COLO829 (cell line): ENCODE measurements at regions not wholly inside any gene's neighbourhood (a gene's known extent, or its start where the extent isn't known, plus 50 kb on each side); places are given as distances from the start of the nearest gene placed in this dataset.
"Not testable (repeated sequence)": the region's sequence is repeated elsewhere in the genome, so short reads cannot be mapped to it uniquely, and the experiment has no call there.

Source experiments
- DNase-seq: peaks from one replicate; pipeline ENCODE4 v3.0.0; 2012; ENCODE audit warnings: low spot score

DNA sequence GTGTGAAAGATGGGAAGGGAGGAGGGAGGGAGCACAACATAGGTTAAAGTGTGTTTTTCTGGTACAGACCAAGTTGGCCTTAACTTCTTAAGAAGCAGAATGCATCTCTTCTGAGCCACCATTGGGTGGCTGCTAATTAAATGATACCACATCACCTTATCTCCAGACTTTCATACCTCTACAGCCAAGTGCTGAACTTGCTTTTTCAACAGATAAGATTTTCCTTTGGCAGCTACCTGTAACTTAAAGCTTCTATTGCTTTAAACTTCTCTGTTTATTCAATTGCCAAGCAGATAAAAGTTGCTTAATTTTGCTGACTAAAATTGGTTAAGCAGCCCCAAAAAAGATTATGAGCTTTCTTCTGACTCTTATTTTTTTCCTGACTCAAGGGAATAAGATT lies 292.4 kb upstream of the SGO1 start:
- no peak for DNase-seq

- not testable (repeated sequence) for DNase-seq
These were observed 278.2 kb upstream of the SGO1 start for GRCh38 chr3:20464237-20464636.

- no peak for DNase-seq
These were observed 276.7 kb upstream of the SGO1 start for GRCh38 chr3:20462723-20463122.

DNA sequence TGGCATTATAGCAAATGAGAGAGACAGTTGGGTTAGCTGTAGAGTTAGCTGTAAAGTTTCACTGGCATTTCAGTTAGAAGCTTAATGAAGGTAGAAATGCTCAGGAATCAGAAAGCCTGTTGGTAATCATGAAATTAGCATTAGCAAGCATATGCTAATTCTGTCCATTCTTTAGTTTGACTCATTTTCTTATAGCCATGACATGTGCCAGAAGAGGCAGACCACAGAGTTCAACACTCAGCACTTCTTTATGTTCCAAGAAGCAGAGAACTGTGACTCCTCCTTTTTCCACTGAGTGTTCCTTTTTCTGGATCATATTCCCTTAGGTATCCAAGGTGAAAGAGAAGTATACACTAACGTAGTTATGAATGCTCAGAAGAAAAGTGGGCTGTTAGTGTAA lies 276.2 kb upstream of the SGO1 start:
- no peak for DNase-seq

DNA sequence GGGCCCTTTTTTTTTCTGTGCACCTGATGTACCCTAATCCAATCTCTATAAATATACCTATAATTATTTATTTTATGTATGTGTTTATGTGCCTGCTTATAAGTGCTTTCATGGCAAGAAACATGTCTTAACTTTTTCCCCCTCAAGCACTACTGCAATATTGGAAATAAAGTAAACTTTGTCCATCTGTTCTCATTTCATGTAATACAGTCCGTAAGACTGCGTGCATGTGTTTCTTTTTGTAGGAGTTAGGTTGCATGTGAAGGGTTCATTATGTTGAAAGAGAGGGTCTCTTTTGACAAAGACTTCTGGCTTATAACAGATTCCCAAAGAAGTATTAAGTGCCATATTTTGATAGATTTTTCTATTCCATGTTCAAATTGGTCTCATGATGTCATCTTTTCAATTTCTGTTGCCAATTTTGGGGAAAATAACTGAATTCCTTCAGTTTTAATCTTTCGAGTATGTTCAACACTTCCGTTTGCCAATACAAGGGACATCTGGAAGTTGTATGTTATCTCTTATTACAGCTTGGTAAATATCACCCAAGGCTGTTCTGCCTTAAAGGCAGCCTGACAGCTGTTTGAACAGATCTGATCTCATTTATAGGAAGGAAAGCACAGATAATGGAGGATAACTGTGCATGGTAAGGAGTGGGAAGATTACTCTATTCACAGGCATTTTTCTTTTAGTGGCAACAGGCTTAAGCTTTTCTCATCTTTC lies 273.1 kb upstream of the SGO1 start:
- DNase-seq, result no peak

DNA sequence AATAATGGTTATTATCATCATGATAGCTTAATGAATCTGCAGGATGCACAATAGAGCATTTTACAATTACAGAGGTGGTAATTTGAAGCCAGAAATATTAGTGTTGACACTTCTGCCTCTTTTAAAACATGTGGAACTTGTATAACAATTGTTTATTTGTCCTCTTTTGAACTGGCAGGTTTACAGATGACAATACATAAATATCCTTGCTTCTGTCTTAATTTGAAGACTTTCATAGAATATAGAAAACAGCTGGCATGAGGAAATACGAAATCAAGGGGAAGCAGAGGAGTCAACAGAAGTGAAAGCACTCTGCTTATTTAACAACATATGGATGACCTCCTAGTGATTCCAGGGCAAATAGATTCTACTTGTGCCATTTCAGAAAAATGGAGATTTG lies 270.5 kb upstream of the SGO1 start:
- DNase-seq, result no peak

DNA sequence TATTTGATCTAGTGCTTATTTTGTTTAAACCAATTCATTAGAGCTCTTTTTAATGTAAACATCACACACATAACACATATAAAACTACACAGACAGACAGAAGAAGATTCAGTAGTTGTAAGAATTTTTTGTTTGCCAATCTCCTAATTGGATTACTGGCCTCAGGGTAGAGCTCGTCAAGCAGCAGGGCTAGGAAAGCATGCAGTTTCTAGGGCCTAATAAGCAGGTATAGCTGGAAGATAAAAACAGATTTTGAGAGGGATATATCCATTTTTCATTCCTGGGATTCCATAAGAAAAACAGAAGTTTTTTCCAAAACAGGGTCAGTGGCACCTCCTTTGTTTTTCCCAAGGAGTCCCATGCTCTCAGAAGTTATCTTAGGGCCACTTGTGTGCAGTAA lies 265.2 kb upstream of the SGO1 start:
- DNase-seq, result no peak

- no peak for DNase-seq
These were observed 264.6 kb upstream of the SGO1 start for GRCh38 chr3:20450611-20451010.

DNA sequence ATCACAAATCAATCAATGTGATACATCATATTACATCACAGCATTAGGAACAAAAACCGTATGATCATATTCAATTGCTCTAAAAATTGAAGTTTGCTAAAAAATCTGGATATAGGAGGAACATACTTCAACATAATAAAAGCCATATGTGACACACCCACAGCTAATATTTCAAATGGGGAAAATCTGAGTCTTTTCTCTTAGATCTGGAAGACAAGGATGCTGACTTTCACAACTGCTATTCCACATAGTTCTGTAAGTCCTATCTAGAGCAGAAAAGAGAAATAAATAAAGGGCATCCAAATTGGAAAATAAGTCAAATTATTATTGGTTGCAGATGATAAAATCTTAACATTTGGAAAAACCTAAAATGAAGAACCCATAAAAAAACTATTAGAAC lies 256.8 kb upstream of the SGO1 start:
- no peak for DNase-seq

GRCh38 chr3:20427268-20427667 lies 241.3 kb upstream of the SGO1 start:
- not testable (repeated sequence) for DNase-seq

DNA sequence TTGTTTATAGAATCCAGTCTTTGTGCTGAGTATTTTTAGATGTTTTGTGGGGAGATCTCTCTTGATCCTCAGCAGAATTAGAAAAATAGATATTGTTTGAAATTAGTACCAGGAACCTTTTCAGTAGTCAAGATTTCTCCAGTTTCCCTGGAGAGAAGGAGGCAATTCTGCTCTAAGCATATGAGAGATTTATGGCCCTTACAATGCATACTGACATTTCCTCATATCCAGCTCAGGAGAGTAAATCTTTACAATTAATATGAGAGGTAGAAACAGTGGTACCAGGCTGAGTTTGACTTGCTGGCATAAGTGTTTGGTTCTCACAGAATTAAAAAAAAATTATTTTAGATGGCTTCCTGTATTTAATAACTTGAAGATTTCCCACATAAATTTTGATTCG lies 239.1 kb upstream of the SGO1 start:
- no peak for DNase-seq

- no peak for DNase-seq
These were observed 238.1 kb upstream of the SGO1 start for GRCh38 chr3:20424086-20424485.

- DNase-seq, result no peak
These were observed 236.4 kb upstream of the SGO1 start for GRCh38 chr3:20422391-20422790.

DNA sequence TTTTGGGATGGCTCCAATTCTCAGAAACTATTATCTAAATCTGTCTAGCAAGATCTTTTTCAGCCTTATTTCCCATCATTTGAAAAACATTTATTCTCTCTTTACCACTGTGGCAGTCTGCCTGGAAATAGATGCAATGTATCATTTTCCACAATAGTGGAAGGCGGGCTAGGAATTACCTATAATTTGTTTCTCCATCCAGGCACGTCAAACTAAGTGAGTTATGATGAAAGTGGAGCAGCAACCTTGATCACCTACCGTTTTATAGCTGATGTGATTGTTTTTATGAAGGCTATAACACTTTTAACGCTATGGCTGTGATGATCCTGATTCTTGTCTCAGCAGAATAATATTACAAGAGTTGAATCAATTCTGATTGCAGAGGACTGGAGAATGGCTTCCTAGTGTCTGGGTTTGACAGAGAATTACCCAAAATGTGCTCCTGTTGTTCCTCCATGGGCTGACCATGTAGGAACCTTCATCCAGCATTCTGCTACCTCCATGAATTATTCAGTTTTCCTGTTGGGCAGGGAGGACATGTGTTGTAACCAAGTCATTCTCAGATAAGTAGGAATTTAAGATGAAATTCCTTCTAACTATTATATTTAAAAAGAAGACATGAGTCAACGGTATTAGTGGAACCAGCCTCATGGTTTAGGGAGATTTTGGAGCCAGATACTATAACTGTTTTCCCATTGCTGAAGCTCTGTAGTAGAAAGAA lies 231.5 kb upstream of the SGO1 start:
- no peak for DNase-seq

GRCh38 chr3:20406611-20407011 lies 220.6 kb upstream of the SGO1 start:
- DNase-seq, result no peak

GRCh38 chr3:20405744-20406143 lies 219.7 kb upstream of the SGO1 start:
- no peak for DNase-seq

DNA sequence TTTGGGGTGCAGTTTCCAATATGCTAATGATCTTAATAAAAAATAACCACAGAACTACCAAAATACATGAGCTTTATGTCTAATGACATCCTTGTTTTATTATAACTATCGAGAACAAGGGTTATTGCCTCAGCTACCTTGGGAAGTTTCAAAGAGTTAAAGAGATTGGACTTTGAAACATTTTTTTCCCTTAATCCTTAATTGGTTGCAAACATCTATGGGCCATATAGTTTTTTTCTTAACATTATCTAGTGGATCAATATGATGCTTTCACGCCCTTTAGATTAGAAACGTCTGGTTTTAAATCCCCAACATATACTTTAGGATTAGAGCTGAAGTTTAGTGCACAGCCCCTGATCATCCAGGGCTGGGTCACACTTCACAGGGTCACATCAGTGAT lies 219.2 kb upstream of the SGO1 start:
- DNase-seq, result no peak

DNA sequence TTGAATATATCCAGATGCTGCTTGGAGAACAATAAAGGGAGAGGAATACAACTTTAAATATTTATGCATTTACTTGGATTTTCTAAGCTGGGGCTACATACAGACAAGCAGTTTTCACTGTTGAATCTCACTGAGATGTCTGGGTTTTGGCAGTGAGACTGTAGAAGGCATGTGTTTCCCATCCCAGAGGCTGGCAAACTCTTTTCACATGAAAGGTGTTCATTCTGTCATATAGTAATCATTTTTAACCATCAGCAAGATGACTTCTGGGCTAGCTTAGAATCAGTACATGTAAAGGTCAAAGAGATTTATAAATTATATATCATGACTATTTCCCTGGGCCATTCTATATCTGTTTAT lies 218.7 kb upstream of the SGO1 start:
- no peak for DNase-seq

DNA sequence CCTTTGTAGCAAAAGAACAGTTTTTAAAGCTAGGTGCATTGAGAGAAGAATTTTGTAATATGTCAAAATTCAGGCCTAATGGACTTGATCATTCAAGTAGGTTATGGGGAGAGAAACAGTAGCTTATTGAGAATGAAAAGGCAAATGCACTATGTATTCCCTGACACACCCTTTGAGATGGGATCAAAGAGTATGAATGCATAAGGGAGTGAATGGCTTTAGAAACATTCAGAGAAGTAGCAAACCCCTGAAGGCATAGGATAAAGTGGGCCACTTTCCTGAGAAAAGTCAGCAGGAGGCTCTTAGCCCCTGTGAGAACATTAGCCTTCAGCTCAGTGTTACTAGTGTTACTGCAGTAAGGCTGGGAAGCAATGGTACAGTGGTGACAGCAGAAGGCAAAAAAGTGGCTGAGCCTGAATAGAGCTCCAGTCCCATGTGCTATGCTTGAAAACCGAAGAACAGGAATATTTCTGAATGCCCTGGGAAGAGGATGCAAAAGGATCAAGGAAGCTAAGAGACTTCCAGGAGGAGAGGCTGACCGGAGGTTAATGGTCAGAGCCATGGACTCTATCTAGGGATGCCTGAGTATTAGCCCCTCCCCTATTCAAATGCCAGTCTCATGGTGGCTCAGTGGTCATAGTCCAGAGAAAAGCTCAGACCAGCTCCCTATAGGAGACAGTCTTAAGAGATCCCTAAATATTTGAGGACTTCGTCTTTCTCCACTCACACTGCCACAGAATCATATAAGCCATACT lies 218.2 kb upstream of the SGO1 start:
- DNase-seq, result no peak

- DNase-seq, result no peak
These were observed 215.2 kb upstream of the SGO1 start for GRCh38 chr3:20401253-20401652.

- no peak for DNase-seq
These were observed 214.7 kb upstream of the SGO1 start for GRCh38 chr3:20400686-20401085.

- DNase-seq, result no peak
These were observed 214.3 kb upstream of the SGO1 start for GRCh38 chr3:20400281-20400680.

DNA sequence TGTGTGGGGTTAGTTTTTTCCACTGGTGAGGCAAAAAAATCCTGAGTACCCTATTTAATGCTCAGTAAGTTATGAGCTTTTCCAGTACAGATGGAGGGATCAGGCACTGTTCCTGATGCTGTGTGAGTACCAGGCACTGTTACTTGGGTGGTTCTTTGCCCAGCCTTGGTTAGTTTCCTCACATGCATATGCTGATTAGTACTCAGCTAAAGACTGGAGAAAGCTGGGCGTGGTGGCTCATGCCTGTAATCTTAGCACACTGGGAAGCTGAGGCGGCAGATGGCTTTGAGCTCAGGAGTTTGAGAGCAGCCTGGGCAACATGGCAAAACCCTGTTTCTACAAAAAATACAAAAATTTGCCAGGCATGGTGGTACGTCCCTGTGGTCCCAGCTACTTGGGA lies 210.3 kb upstream of the SGO1 start:
- no peak for DNase-seq
